ENCODE measurements at regions not wholly inside any gene's neighbourhood (a gene's known extent, or its start where the extent isn't known, plus 50 kb on each side); places are given as distances from the start of the nearest gene placed in this dataset.

DNA sequence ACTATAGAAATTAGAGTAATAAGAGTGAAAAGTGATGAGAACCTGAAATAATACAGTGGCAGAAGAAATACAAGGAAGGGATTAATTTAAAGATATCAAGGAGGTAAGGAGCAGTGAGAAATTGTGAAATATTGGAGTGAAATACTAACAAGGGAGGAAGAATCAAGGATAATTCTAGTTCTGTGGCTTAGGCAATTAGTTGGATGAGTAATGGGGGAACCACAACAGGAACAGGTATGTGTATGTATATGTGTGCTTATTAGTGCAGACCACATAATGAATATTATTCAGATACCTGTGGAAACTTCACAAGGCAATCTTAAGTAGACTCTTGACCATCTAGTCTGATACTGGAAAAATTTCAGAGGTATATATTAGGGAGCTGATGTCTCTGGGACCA is 143.3 kb downstream of the TINAG start:
- H3K79me1 ChIP-seq (ENCODE audit: insufficient read depth, low read depth, low read length, poor library complexity, severe bottlenecking), result no peaks in the 10 kb centered on the region
- H3K9me3 ChIP-seq (ENCODE audit: control insufficient read depth, low read depth, low read length), result no peaks in the 10 kb centered on the region
- no peak overlapping the region for H3K14ac ChIP-seq (ENCODE audit: insufficient read depth, low read length)
- H3T11ph ChIP-seq (ENCODE audit: low read length), result no peak overlapping the region
- no peaks in the 10 kb centered on the region for H3K4me1 ChIP-seq (ENCODE audit: insufficient read depth, low read length)
- H2BK120ac ChIP-seq (ENCODE audit: low read depth, low read length, poor library complexity, severe bottlenecking), result no peak overlapping the region
- H3K23ac ChIP-seq (ENCODE audit: insufficient read length, low read depth, low read length), result no peak overlapping the region
- no peak overlapping the region for H2AK5ac ChIP-seq (ENCODE audit: insufficient read length, low read length)
- no peaks in the 10 kb centered on the region for H3K27me3 Mint-ChIP-seq (ENCODE audit: low read depth)
- no peak overlapping the region for H2AFZ ChIP-seq (ENCODE audit: low read length)
- DNase-seq, result no peak
- no peak overlapping the region for H4K5ac ChIP-seq (ENCODE audit: insufficient read length, low read depth, low read length)
- no peak overlapping the region for H3K27ac ChIP-seq (ENCODE audit: insufficient read length, low read depth, low read length)
- H2BK12ac ChIP-seq (ENCODE audit: insufficient read length, low read depth, low read length), result no peak overlapping the region
- H4K8ac ChIP-seq (replicated peaks; ENCODE audit: insufficient read length, low read depth, low read length), result no peak overlapping the region
- H3K23me2 ChIP-seq (ENCODE audit: insufficient read length, low read depth, low read length, poor library complexity, severe bottlenecking), result no peaks in the 10 kb centered on the region
- H3K4me3 Mint-ChIP-seq, result no peak overlapping the region
- H2BK20ac ChIP-seq (ENCODE audit: low read depth, low read length, poor library complexity, severe bottlenecking), result no peak overlapping the region
- H3K56ac ChIP-seq (ENCODE audit: insufficient read length, low read depth, low read length), result no peak overlapping the region
- no peak overlapping the region for H3K4me2 ChIP-seq (ENCODE audit: insufficient read depth, insufficient read length, low read length)
- no peaks in the 10 kb centered on the region for H3K4me1 Mint-ChIP-seq
- no peak overlapping the region for H3K4ac ChIP-seq (ENCODE audit: low read depth, low read length)
- H3K18ac ChIP-seq (ENCODE audit: insufficient read length, low read depth, low read length), result no peak overlapping the region
- H3K79me2 ChIP-seq (ENCODE audit: insufficient read depth, low read length), result no peaks in the 10 kb centered on the region
- TF ChIP-seq, protein P1, sequence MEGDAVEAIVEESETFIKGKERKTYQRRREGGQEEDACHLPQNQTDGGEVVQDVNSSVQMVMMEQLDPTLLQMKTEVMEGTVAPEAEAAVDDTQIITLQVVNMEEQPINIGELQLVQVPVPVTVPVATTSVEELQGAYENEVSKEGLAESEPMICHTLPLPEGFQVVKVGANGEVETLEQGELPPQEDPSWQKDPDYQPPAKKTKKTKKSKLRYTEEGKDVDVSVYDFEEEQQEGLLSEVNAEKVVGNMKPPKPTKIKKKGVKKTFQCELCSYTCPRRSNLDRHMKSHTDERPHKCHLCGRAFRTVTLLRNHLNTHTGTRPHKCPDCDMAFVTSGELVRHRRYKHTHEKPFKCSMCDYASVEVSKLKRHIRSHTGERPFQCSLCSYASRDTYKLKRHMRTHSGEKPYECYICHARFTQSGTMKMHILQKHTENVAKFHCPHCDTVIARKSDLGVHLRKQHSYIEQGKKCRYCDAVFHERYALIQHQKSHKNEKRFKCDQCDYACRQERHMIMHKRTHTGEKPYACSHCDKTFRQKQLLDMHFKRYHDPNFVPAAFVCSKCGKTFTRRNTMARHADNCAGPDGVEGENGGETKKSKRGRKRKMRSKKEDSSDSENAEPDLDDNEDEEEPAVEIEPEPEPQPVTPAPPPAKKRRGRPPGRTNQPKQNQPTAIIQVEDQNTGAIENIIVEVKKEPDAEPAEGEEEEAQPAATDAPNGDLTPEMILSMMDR (conservative IDR thresholded peaks at IDR 0.05), result no peak
- peaks cover 7 to 12% (median 8%) of the 10 kb centered on the region in 3 experiments for H3K36me3 Mint-ChIP-seq (ENCODE audit: insufficient read depth in 1 of 3, low read depth in 3 of 3)
- no peaks in the 10 kb centered on the region for H4K20me1 ChIP-seq (ENCODE audit: control insufficient read depth, insufficient read depth, insufficient read length)
- H2BK15ac ChIP-seq (ENCODE audit: low read depth, low read length), result no peak overlapping the region
- no peak overlapping the region for H2BK5ac ChIP-seq (ENCODE audit: insufficient read length, low read length)
- no peak overlapping the region for H4K91ac ChIP-seq (ENCODE audit: insufficient read length, low read depth, low read length)
- no peak overlapping the region for H3K9ac ChIP-seq (ENCODE audit: extremely low read depth, insufficient read length, low read length)
- peaks cover 11 to 14% of the 10 kb centered on the region in 2 experiments for H3K9me3 Mint-ChIP-seq
- H3K27ac Mint-ChIP-seq, result no peak overlapping the region
- no peaks in the 10 kb centered on the region for H3K27me3 ChIP-seq (ENCODE audit: insufficient read depth, low read length)

Data from H9 (cell line).